A673 (cell line): ENCODE measurements at regions not wholly inside any gene's neighbourhood (a gene's known extent, or its start where the extent isn't known, plus 50 kb on each side); places are given as distances from the start of the nearest gene placed in this dataset.

Experiments used
- EZH2 ChIP-seq: fragments of 200-600 bp; sonication (generic); IDR thresholded peaks from 2 replicates; pipeline ENCODE4 v1.6.1; 2017; ENCODE audit warnings: borderline replicate concordance, low read depth, mild to moderate bottlenecking, mixed read lengths, antibody characterized with exemption, low read length; ENCODE audit not compliant: poor library complexity, severe bottlenecking
- TF ChIP-seq, protein P1 (sequence below): fragments of 300-800, 200-600 bp; sonication (generic); conservative IDR thresholded peaks from 2 replicates; pipeline ENCODE4 v1.5.1; 2017; ENCODE audit warnings: low read depth, mild to moderate bottlenecking, antibody characterized with exemption, low read length, moderate library complexity, mixed read lengths

DNA sequence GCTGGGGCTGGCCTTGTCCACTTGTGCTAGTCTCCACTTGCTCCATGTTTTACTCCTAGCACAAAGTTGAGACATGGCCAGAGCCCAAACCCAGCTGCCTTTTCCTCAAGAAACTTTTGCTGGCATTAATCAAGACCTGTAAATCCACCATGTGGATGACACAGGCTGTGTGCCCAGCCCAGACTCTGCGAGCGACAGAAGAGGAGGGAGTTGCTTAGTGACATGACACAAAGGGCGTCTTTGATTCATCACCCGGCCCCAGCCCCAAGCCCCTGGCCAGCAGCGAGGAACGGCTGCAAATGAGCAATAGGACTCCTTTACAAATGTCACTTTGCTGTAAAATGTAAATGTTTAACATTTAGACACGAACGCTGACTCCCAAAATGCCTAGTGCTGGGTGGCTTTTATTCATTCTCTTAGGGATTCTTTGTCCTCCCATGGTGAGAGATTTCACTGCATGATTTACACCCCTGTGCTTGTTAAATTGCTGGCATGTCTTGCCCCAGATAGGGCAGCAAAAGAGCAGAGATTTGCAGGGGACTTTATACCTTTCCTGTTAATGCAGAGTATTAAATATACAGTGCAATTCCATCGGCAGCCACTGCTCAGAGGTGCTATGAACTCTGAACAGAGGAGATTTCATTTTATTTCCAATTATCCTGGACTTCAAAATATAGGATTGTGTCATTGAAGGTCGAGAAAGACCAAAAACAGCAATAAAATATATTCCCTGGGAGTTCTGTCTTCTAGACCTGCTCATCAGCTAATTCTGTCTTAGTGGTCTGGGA is 263.6 kb upstream of the NCAM1 start:
- TF ChIP-seq, protein P1, sequence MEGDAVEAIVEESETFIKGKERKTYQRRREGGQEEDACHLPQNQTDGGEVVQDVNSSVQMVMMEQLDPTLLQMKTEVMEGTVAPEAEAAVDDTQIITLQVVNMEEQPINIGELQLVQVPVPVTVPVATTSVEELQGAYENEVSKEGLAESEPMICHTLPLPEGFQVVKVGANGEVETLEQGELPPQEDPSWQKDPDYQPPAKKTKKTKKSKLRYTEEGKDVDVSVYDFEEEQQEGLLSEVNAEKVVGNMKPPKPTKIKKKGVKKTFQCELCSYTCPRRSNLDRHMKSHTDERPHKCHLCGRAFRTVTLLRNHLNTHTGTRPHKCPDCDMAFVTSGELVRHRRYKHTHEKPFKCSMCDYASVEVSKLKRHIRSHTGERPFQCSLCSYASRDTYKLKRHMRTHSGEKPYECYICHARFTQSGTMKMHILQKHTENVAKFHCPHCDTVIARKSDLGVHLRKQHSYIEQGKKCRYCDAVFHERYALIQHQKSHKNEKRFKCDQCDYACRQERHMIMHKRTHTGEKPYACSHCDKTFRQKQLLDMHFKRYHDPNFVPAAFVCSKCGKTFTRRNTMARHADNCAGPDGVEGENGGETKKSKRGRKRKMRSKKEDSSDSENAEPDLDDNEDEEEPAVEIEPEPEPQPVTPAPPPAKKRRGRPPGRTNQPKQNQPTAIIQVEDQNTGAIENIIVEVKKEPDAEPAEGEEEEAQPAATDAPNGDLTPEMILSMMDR, result peak; percentile 21; the same call in 1 of the 2 replicates
- no peak for TF ChIP-seq EZH2
